Uterus (tissue), 3 donors: ENCODE measurements at regions not wholly inside any gene's neighbourhood (a gene's known extent, or its start where the extent isn't known, plus 50 kb on each side); places are given as distances from the start of the nearest gene placed in this dataset.

Experiments
- DNase-seq, 2 donors: peaks; one replicate each; pipeline ENCODE4 v3.0.0-alpha.2; 2019 to 2020
- H3K27ac ChIP-seq, 2 donors: fragments of 200-600 bp; sonication (generic); 1 replicate in 1 of 2; 2 replicates in 1 of 2; pipeline ENCODE4 v1.5.1; 2016 to 2018
- H3K27me3 ChIP-seq, 2 donors: fragments of 200-600 bp; sonication (generic); one replicate each; pipeline ENCODE4 v1.5.1; 2018 to 2019; ENCODE audit warnings: control low read depth in 1 of 2
- H3K36me3 ChIP-seq, 2 donors: fragments of 200-600 bp; sonication (generic); one replicate each; pipeline ENCODE4 v1.5.1; 2019; ENCODE audit warnings: control low read depth in 1 of 2
- H3K4me1 ChIP-seq, 2 donors: fragments of 200-600 bp; sonication (generic); one replicate each; pipeline ENCODE4 v1.5.1; 2018 to 2019; ENCODE audit warnings: control low read depth in 1 of 2
- H3K4me3 ChIP-seq, 2 donors: fragments of 200-600 bp; sonication (generic); 1 replicate in 1 of 2; 2 replicates in 1 of 2; pipeline ENCODE4 v1.5.1; 2018 to 2019; ENCODE audit warnings: mild to moderate bottlenecking in 1 of 2
- H3K9me3 ChIP-seq, 2 donors: fragments of 200-600 bp; sonication (generic); one replicate each; pipeline ENCODE4 v1.5.1; 2019; ENCODE audit warnings: control low read depth in 1 of 2
- CTCF ChIP-seq, 4 experiments: fragments of 200-600 bp in 2 of 4; fragments of 450-650 bp in 2 of 4; sonication (generic) in 2 of 4; IDR thresholded peaks; one replicate each; pipeline ENCODE4 v1.5.1; 2016 to 2019; ENCODE audit warnings: antibody characterized with exemption in 4 of 4, mild to moderate bottlenecking in 2 of 4, moderate library complexity in 1 of 4
- POLR2A ChIP-seq, 2 donors: fragments of 450-650 bp; IDR thresholded peaks; one replicate each; pipeline ENCODE4 v1.6.1; 2016; ENCODE audit warnings: antibody characterized with exemption in 2 of 2, mild to moderate bottlenecking in 1 of 2, moderate library complexity in 1 of 2
- intact Hi-C: fragments of 100-400 bp; cut with DNase I; formaldehyde crosslinking; loops from one replicate; pipeline ENCODE4 v1.15.1; 2023; ENCODE audit warnings: low total_unique reads
- donor health status: DM: yes; HTN: yes; CAD: no.

- H3K4me3 ChIP-seq: no peak overlapping the region
- no peaks in the 10 kb centered on the region for H3K36me3 ChIP-seq
- H3K27me3 ChIP-seq: no peaks in the 10 kb centered on the region
- H3K4me1 ChIP-seq: no peaks in the 10 kb centered on the region
- intact Hi-C loops: no loop called here
- DNase-seq: no peak
- TF ChIP-seq POLR2A (IDR thresholded peaks at IDR 0.05) (no peak), CTCF (IDR thresholded peaks at IDR 0.05) (no peak)
- no peak overlapping the region for H3K27ac ChIP-seq
- no peaks in the 10 kb centered on the region for H3K9me3 ChIP-seq
These were observed 209.0 kb downstream of the EN1 start for GRCh38 chr2:118638453-118638852.

DNA sequence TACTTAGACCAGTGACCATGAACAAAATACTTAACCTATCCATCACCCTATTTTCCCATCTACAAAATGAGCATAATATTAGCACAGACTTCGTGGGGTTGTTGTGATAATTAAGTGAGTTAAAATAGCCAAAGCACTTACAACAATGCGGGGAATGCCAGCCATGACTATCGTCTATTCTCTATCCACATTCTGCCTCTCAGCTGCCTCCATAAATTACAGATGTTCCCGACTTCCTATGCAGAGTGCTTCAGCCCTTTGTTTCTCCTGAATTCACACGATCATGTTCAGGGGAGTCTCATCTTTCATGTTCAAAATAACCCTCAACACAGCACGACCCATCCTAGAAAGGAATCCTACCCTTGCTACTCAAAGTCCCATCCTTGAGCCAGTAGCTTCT lies 211.6 kb downstream of the EN1 start:
- intact Hi-C loops: no loop called here
- no peak for DNase-seq
- no peak overlapping the region for H3K4me3 ChIP-seq
- no peaks in the 10 kb centered on the region for H3K9me3 ChIP-seq
- no peaks in the 10 kb centered on the region for H3K27me3 ChIP-seq
- H3K36me3 ChIP-seq: no peaks in the 10 kb centered on the region
- TF ChIP-seq CTCF (IDR thresholded peaks at IDR 0.05) (no peak), POLR2A (IDR thresholded peaks at IDR 0.05) (no peak)
- no peaks in the 10 kb centered on the region for H3K4me1 ChIP-seq
- H3K27ac ChIP-seq: no peak overlapping the region

- intact Hi-C loops: no loop called here
- Histone ChIP-seq H3K36me3 (no peaks in the 10 kb centered on the region), H3K9me3 (no peaks in the 10 kb centered on the region), H3K4me3 (no peak overlapping the region), H3K27me3 (no peaks in the 10 kb centered on the region), H3K27ac (no peak overlapping the region), H3K4me1 (no peaks in the 10 kb centered on the region)
- TF ChIP-seq POLR2A (IDR thresholded peaks at IDR 0.05): no peak
- no peak for TF ChIP-seq CTCF (IDR thresholded peaks at IDR 0.05)
- DNase-seq: no peak
These were observed 212.6 kb downstream of the EN1 start for GRCh38 chr2:118634876-118635275.

- TF ChIP-seq CTCF (IDR thresholded peaks at IDR 0.05) (no peak), POLR2A (IDR thresholded peaks at IDR 0.05) (no peak)
- no peaks in the 10 kb centered on the region for H3K4me1 ChIP-seq
- DNase-seq: no peak
- no peaks in the 10 kb centered on the region for H3K36me3 ChIP-seq
- no peaks in the 10 kb centered on the region for H3K9me3 ChIP-seq
- no peak overlapping the region for H3K27ac ChIP-seq
- no peak overlapping the region for H3K4me3 ChIP-seq
- intact Hi-C loops: no loop called here
- H3K27me3 ChIP-seq: no peaks in the 10 kb centered on the region
These were observed 214.0 kb downstream of the EN1 start for GRCh38 chr2:118633371-118634018.

DNA sequence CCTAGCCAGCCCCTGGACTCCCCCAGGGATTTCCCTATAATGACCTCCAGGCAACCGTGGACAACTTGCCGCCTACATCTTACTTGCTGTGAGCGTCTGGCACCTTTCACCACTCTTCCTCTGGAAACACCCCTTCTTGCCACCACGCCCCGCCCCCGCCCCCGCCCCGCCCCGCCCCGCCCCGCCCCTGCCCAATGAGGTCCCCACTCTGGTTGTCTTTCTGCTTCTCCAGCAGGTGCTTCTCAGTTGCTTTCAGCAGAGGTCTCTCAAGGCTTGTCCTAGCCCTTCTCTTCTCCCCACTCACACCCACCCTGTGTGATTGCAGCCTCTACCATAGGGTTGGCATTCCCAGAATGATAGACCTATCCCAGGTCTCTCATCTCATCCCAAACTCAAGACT lies 214.5 kb downstream of the EN1 start:
- Histone ChIP-seq H3K36me3 (no peaks in the 10 kb centered on the region), H3K27me3 (no peaks in the 10 kb centered on the region), H3K4me3 (no peak overlapping the region), H3K4me1 (no peaks in the 10 kb centered on the region), H3K9me3 (no peaks in the 10 kb centered on the region), H3K27ac (no peak overlapping the region)
- no peak for DNase-seq
- intact Hi-C loops: no loop called here
- TF ChIP-seq CTCF (IDR thresholded peaks at IDR 0.05) (no peak), POLR2A (IDR thresholded peaks at IDR 0.05) (no peak)
